ENCODE measurements at regions not wholly inside any gene's neighbourhood (a gene's known extent, or its start where the extent isn't known, plus 50 kb on each side); places are given as distances from the start of the nearest gene placed in this dataset.

- TF ChIP-seq POLR2A (IDR thresholded peaks at IDR 0.05; ENCODE audit: low read depth, low read length) (no peak), PAX5 (IDR thresholded peaks at IDR 0.05; ENCODE audit: insufficient read depth, low read length, severe bottlenecking) (no peak), TAF1 (IDR thresholded peaks at IDR 0.05; ENCODE audit: low read depth, low read length) (no peak), POLR2AphosphoS5 (IDR thresholded peaks at IDR 0.05; ENCODE audit: low read depth, low read length) (no peak), SPI1 (IDR thresholded peaks at IDR 0.05; ENCODE audit: low read depth, low read length) (no peak), POU2F2 (IDR thresholded peaks at IDR 0.05; ENCODE audit: low read depth, low read length) (no peak)
Observed at GRCh38 chrX:1821846-1822245, 207.0 kb downstream of the ASMT start.

Measured in GM12891 (cell line).